NT2/D1 (cell line): ENCODE measurements at regions not wholly inside any gene's neighbourhood (a gene's known extent, or its start where the extent isn't known, plus 50 kb on each side); places are given as distances from the start of the nearest gene placed in this dataset.

Experiments
- YY1 ChIP-seq: IDR thresholded peaks from 2 replicates; pipeline ENCODE4 v1.6.1; 2011; ENCODE audit not compliant: insufficient read length, insufficient read depth
- ZNF274 ChIP-seq: IDR thresholded peaks from 2 replicates; pipeline ENCODE4 v1.6.1; 2011; ENCODE audit warnings: mild to moderate bottlenecking, low read depth, low read length

GRCh38 chr15:61517776-61518175, 288.7 kb upstream of the RORA start:
- no peak for TF ChIP-seq ZNF274
- no peak for TF ChIP-seq YY1
